SJCRH30 (cell line): ENCODE measurements at regions not wholly inside any gene's neighbourhood (a gene's known extent, or its start where the extent isn't known, plus 50 kb on each side); places are given as distances from the start of the nearest gene placed in this dataset.
"Not testable (repeated sequence)": the region's sequence is repeated elsewhere in the genome, so short reads cannot be mapped to it uniquely, and the experiment has no call there.

Experiments used
- DNase-seq, 2 experiments: peaks; one replicate each; pipeline ENCODE4 v3.0.0-alpha.2; 2015 to 2020
- H3K27ac ChIP-seq: fragments of 250-450 bp; sonication (Bioruptor Pico); 2 replicates; pipeline ENCODE4 v1.5.1; 2020; ENCODE audit warnings: mild to moderate bottlenecking, moderate library complexity
- H3K27me3 ChIP-seq: fragments of 250-450 bp; sonication (Bioruptor Pico); 2 replicates; pipeline ENCODE4 v1.5.1; 2020; ENCODE audit warnings: mild to moderate bottlenecking, moderate library complexity
- H3K36me3 ChIP-seq: fragments of 250-450 bp; sonication (Bioruptor Pico); 2 replicates; pipeline ENCODE4 v1.5.1; 2020; ENCODE audit warnings: mild to moderate bottlenecking, moderate library complexity
- H3K4me1 ChIP-seq: fragments of 250-450 bp; sonication (Bioruptor Pico); 2 replicates; pipeline ENCODE4 v1.5.1; 2020; ENCODE audit warnings: mild to moderate bottlenecking, moderate library complexity
- H3K4me3 ChIP-seq: fragments of 250-450 bp; sonication (Bioruptor Pico); 2 replicates; pipeline ENCODE4 v1.5.1; 2020; ENCODE audit warnings: mild to moderate bottlenecking, moderate library complexity
- H3K9me3 ChIP-seq: fragments of 250-450 bp; sonication (Bioruptor Pico); replicated peaks from 2 replicates; pipeline ENCODE4 v1.5.1; 2020; ENCODE audit warnings: mild to moderate bottlenecking, moderate library complexity

DNA sequence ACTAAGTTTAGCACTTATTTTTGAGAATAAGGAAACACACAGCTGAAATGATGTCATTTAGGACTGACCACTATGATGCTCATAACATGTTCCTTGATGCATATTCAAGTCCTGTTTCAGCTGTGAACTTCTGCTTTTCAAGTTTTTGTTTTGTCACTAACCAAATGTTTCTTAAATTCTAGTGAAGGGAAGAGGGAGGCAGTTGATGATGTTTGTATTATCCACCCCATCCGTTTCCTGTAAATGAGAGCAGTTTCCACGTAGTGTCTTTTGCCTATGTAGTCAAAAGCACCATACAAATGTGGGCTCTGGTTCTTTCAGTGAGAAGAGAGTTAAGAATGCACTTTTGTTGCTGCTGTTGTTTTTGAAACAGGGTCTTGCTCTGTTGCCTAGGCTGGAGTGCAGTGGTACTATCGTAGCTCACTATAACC, 491.8 kb downstream of the PCNX1 start:
- no peak overlapping the region for H3K4me3 ChIP-seq
- H3K36me3 ChIP-seq = no peaks in the 10 kb centered on the region
- no peak overlapping the region for H3K27ac ChIP-seq
- H3K9me3 ChIP-seq = no peaks in the 10 kb centered on the region
- no peak for DNase-seq
- H3K27me3 ChIP-seq = no peaks in the 10 kb centered on the region
- no peaks in the 10 kb centered on the region for H3K4me1 ChIP-seq

GRCh38 chr14:71400871-71401321, 493.6 kb downstream of the PCNX1 start:
- Histone ChIP-seq H3K4me3 (no peak overlapping the region), H3K27ac (no peak overlapping the region), H3K36me3 (no peaks in the 10 kb centered on the region), H3K9me3 (no peaks in the 10 kb centered on the region), H3K4me1 (no peaks in the 10 kb centered on the region), H3K27me3 (no peaks in the 10 kb centered on the region)
- no peak for DNase-seq

- not testable (repeated sequence) for DNase-seq
Measured at GRCh38 chr14:71402415-71402814, 495.2 kb downstream of the PCNX1 start.

GRCh38 chr14:71403656-71404055, 496.4 kb downstream of the PCNX1 start:
- no peak overlapping the region for H3K4me3 ChIP-seq
- no peaks in the 10 kb centered on the region for H3K4me1 ChIP-seq
- DNase-seq = peak in 1 of 2 experiments; percentile 6
- no peak overlapping the region for H3K27ac ChIP-seq
- H3K36me3 ChIP-seq = no peaks in the 10 kb centered on the region
- no peaks in the 10 kb centered on the region for H3K27me3 ChIP-seq
- no peaks in the 10 kb centered on the region for H3K9me3 ChIP-seq

More at GRCh38 chr14:71402415-71402814, 495.2 kb downstream of the PCNX1 start:
- H3K4me1 ChIP-seq, H3K27ac ChIP-seq, H3K4me3 ChIP-seq, H3K27me3 ChIP-seq, H3K36me3 ChIP-seq, H3K9me3 ChIP-seq: not testable (repeated sequence)

DNA sequence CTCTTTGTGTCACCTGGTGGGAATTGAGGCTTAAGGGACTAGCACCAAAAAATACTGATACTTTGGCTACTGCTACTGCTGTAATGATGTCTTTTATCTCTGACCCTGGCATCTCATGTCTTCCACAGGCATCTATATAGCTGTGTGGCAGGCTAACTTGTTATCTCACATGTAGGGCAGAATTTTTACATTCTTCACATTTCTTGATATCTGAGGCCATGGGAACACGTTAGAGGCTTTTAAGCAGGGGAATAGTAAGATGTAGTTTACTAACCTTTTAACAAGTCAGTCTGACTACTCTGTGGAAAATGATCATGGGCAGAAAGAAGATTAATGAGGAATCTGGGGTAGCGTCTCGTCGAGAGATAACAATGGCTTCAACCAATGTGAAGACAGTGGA, 498.4 kb downstream of the PCNX1 start:
- Histone ChIP-seq H3K27me3 (no peaks in the 10 kb centered on the region), H3K4me3 (no peak overlapping the region), H3K27ac (no peak overlapping the region), H3K4me1 (peaks cover 6% of the 10 kb centered on the region; the same call in 1 of the 2 replicates), H3K9me3 (no peaks in the 10 kb centered on the region), H3K36me3 (no peaks in the 10 kb centered on the region)
- no peak for DNase-seq

DNA sequence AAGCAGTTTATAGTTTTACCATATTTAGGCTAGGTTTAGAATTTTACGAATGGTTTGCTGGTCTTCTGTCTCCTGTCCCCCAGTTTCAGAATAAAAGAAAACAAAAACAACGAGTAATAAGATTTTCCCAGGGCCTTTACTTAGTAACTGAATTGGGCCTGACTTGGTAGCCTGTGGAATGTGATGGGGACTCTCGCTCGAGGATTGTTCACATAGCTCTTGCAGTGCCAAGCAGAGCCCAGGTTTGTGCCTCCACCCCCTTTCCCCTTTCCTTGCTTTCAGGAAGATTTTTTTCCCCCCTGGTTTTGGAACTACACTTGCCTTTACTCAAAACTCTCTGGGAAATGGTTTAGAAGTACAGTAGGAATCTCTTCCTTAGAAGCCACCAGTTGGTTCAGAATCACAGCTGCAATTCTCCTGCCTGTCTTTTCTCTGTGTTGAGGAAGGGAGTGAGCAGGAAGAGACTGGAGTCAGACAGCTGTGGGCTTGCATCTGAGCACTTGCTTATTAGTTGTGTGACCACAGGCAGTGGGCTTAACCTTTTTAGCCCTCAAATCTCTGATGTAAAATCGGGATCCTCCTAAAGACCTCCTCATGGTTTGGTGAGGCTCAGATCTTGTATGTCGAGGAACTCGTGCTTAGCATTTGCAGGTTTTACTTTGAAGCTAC, 501.2 kb downstream of the PCNX1 start:
- Histone ChIP-seq H3K27me3 (no peaks in the 10 kb centered on the region), H3K27ac (peak overlapping the region; percentile 27), H3K4me3 (no peak overlapping the region), H3K36me3 (no peaks in the 10 kb centered on the region), H3K4me1 (peaks cover 6% of the 10 kb centered on the region; the same call in 1 of the 2 replicates), H3K9me3 (no peaks in the 10 kb centered on the region)
- DNase-seq = peak; percentile 59 to 78

DNA sequence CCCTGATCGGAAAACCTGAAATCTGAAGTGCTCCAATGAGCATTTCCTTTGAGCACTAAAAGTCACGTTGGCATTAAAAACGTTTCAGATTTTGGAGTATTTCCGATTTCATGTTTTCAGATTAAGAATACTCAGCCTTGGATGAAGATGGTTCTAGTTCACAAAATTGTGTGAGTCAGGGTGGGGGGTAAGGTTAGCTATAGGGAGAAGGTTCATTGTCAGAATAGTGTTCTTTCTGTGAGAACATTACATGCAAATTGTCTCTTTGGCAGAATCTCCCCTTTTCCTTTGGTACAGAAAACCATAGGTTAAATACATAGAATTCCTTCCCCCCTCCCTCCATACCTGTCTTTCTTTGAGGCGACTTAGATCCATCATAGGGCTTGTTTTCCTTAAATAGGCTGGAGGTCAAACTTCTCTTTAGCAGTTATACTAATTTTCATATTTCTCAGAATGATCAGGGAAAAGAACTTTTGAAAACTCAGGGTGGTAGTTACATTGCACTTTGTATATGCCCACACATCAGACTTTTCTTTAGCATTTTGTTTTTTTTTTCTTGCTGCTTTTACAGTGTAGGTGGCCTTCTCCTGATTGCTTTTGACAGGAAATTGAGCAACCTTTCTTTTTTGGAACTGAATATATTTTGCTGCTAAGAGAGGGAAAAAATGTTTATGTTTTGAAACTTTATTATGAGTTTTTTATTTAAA, 503.5 kb downstream of the PCNX1 start:
- no peak overlapping the region for H3K27ac ChIP-seq
- H3K4me3 ChIP-seq = no peak overlapping the region
- DNase-seq = no peak
- H3K4me1 ChIP-seq = peaks cover 6% of the 10 kb centered on the region; the same call in 1 of the 2 replicates
- H3K27me3 ChIP-seq = no peaks in the 10 kb centered on the region
- no peaks in the 10 kb centered on the region for H3K36me3 ChIP-seq
- H3K9me3 ChIP-seq = no peaks in the 10 kb centered on the region

GRCh38 chr14:71411285-71411595, 504.0 kb downstream of the PCNX1 start:
- Histone ChIP-seq H3K4me1 (peaks cover 6% of the 10 kb centered on the region; the same call in 1 of the 2 replicates), H3K36me3 (no peaks in the 10 kb centered on the region), H3K27ac (no peak overlapping the region), H3K9me3 (no peaks in the 10 kb centered on the region), H3K4me3 (no peak overlapping the region), H3K27me3 (no peaks in the 10 kb centered on the region)
- DNase-seq = no peak

GRCh38 chr14:71411738-71412137, 504.5 kb downstream of the PCNX1 start:
- Histone ChIP-seq H3K36me3 (no peaks in the 10 kb centered on the region), H3K27ac (no peak overlapping the region)

DNA sequence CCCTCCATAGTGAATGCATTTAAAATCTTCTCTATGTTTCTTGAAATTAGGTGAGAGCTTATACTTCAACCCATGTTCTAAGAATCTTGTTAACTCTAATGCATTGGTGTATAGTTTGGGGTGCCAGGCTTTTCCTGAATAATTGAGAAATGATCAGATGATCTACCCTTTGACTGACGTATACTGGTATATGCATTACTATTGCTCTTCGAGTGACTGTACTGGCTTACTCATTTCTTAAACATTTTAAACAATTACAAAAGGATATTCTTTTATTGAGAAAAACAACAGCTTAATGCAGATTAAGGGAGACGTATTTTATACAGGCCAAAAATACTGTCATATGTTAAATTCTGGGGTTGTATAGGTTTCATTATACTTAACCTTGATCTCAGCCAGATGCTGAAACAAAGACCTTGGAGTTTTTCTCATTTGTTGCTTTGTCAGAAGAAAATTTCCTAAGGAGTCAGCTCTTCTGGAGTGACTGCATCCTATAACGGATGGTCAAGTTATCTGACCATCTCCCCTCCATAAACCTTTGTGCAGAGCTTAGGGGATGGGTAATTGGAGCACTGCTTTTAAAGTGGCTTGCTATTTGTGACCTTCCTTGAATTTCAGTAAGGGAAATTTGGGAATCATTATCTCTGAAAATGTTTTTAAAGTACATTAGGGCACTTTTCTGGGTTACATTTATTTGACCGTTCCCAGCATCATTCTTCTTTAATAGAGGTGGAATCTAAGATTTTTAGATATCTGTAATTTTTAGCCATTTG, 507.6 kb downstream of the PCNX1 start:
- Histone ChIP-seq H3K9me3 (no peaks in the 10 kb centered on the region), H3K4me3 (no peak overlapping the region), H3K4me1 (no peaks in the 10 kb centered on the region), H3K36me3 (no peaks in the 10 kb centered on the region), H3K27me3 (no peaks in the 10 kb centered on the region), H3K27ac (no peak overlapping the region)
- no peak for DNase-seq

More at GRCh38 chr14:71411738-71412137, 504.5 kb downstream of the PCNX1 start:
- no peak overlapping the region for H3K4me3 ChIP-seq
- no peak for DNase-seq
- H3K4me1 ChIP-seq = peaks cover 6% of the 10 kb centered on the region; the same call in 1 of the 2 replicates
- no peaks in the 10 kb centered on the region for H3K27me3 ChIP-seq
- no peaks in the 10 kb centered on the region for H3K9me3 ChIP-seq

GRCh38 chr14:71415404-71415690, 508.1 kb downstream of the PCNX1 start:
- Histone ChIP-seq H3K4me3 (no peak overlapping the region), H3K27ac (no peak overlapping the region), H3K4me1 (no peaks in the 10 kb centered on the region), H3K27me3 (no peaks in the 10 kb centered on the region), H3K36me3 (no peaks in the 10 kb centered on the region), H3K9me3 (no peaks in the 10 kb centered on the region)
- no peak for DNase-seq

DNA sequence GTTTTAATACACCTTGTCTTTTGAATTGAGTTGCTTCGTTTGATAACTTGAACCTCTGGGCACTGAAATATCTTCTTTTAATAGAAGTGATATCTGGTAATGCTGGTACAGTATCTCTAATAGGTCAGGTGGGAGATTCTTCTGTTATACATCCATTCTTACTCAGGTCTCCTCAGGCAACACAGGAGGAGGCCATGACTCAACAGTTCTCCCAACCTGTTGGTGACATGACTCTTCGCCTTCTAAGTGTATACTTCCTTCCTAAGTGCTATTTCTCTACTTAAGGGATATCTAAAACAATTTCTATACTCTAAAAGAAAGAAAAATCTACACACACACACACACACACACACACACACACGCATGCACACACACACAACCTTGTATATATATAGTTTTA, 509.1 kb downstream of the PCNX1 start:
- no peaks in the 10 kb centered on the region for H3K9me3 ChIP-seq
- no peaks in the 10 kb centered on the region for H3K36me3 ChIP-seq
- H3K27ac ChIP-seq = no peak overlapping the region
- DNase-seq = no peak
- no peaks in the 10 kb centered on the region for H3K4me1 ChIP-seq
- H3K27me3 ChIP-seq = no peaks in the 10 kb centered on the region
- H3K4me3 ChIP-seq = no peak overlapping the region

DNA sequence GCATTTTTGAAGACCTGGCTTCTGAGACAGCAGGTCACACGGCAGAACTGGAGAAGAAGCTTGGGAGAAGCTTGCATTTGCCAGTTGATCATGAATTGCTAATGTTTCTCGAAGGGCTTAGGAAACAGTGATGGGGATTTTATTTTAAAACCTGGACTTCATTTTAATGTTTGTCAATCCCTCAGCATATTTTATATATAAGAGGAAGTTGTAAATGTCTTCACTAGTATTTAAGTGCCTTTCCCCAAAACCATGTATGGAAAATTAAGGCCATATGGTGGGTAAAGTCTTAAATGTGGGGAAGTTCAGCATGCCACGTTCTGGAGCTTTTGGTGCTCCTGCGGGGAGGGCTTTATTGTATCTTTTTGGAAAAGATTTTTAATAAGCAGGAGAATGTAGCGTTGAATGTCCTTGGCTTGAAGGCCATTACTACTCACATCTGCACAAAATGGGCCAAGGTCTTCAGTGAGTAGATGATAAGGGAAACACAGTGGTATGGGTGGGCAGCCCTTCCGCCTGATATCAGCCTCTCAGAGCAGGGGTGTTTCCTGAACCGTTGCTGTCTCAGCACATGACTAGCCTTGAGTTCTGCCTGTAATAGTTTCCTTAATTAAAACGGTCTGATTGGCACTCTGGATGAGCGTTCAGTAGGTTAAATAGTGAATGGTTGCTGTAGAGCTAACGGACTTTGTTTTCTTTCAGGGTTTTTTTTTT, 511.4 kb downstream of the PCNX1 start:
- no peaks in the 10 kb centered on the region for H3K36me3 ChIP-seq
- H3K27ac ChIP-seq = no peak overlapping the region
- no peaks in the 10 kb centered on the region for H3K9me3 ChIP-seq
- no peak for DNase-seq
- no peak overlapping the region for H3K4me3 ChIP-seq
- no peaks in the 10 kb centered on the region for H3K4me1 ChIP-seq
- no peaks in the 10 kb centered on the region for H3K27me3 ChIP-seq

- H3K9me3 ChIP-seq = no peaks in the 10 kb centered on the region
- H3K4me3 ChIP-seq = no peak overlapping the region
- no peaks in the 10 kb centered on the region for H3K36me3 ChIP-seq
- no peaks in the 10 kb centered on the region for H3K4me1 ChIP-seq
- DNase-seq = no peak
- no peak overlapping the region for H3K27ac ChIP-seq
- H3K27me3 ChIP-seq = no peaks in the 10 kb centered on the region
Measured at GRCh38 chr14:71423481-71423880, 508.7 kb upstream of the RGS6 start.

- Histone ChIP-seq H3K27ac (no peak overlapping the region), H3K9me3 (no peaks in the 10 kb centered on the region), H3K36me3 (no peaks in the 10 kb centered on the region), H3K4me1 (no peaks in the 10 kb centered on the region), H3K27me3 (no peaks in the 10 kb centered on the region), H3K4me3 (no peak overlapping the region)
- no peak for DNase-seq
Measured at GRCh38 chr14:71424941-71425340, 507.3 kb upstream of the RGS6 start.
